ENCODE measurements at regions not wholly inside any gene's neighbourhood (a gene's known extent, or its start where the extent isn't known, plus 50 kb on each side); places are given as distances from the start of the nearest gene placed in this dataset.
"Not testable (repeated sequence)": the region's sequence is repeated elsewhere in the genome, so short reads cannot be mapped to it uniquely, and the experiment has no call there.

DNA sequence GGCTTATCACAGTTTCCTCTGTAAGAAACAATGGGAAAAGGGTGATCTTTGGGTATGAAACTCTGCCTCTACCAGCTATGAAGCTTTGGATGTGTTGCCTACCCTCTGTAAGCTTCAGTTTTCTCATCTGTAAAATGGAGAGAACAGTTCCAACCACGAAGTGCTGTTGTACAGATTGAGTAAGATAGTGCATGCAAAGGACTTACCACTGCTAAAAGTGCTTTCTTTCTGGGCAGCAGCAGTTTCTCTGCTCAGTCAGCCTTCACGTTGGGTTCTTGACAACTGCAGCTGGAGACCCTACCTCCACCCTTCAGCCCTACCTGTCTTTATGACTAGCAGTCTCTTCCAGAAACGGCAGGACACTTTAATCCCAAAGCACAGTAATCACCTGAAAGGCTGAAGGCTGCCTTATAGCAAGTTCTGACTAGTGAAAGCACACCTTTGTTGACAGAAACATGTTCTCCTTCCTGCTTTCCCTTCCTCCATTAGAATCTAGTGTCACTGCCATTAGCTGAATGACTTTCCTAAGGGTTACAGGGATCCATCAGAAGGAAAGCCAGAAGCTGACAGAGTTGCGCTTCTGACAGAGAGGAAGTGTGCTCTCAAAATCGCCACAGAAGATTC lies 91.4 kb downstream of the RPL27A start:
- no peaks in the 10 kb centered on the region for H3K27me3 ChIP-seq (ENCODE audit: insufficient read depth, low read length, poor library complexity)
- no peak overlapping the region for H2BK15ac ChIP-seq (replicated peaks; ENCODE audit: low read depth)
- no peaks in the 10 kb centered on the region for H3K36me3 ChIP-seq (ENCODE audit: control insufficient read depth, insufficient read depth, low read length)
- H2BK120ac ChIP-seq (ENCODE audit: low read depth, low read length) = no peak overlapping the region
- no peak overlapping the region for H3K4ac ChIP-seq (ENCODE audit: low read depth, low read length)
- H3K27ac ChIP-seq (ENCODE audit: low read depth, low read length) = no peak overlapping the region
- no CpG with 5 or more reads among the region's 5 CpGs for WGBS (ENCODE audit: extremely low coverage, insufficient coverage, low lambda C conversion rate)
- H3K79me2 ChIP-seq (ENCODE audit: control insufficient read depth, insufficient read depth, low read length) = no peaks in the 10 kb centered on the region
- no peak overlapping the region for H4K8ac ChIP-seq (ENCODE audit: low read depth, low read length)
- H2BK5ac ChIP-seq (ENCODE audit: low read length) = no peak overlapping the region
- H3K56ac ChIP-seq (ENCODE audit: low read length) = no peak overlapping the region
- no peak overlapping the region for H4K5ac ChIP-seq (ENCODE audit: low read length)
- no peak for DNase-seq
- no peak overlapping the region for H3K9ac ChIP-seq (ENCODE audit: low read length)
- no peaks in the 10 kb centered on the region for H3K4me1 ChIP-seq (ENCODE audit: control insufficient read depth, low read depth, low read length)
- no peak overlapping the region for H3K18ac ChIP-seq (ENCODE audit: low read length)
- H3K4me3 ChIP-seq (ENCODE audit: low read length) = no peak overlapping the region
- peaks cover 3% of the 10 kb centered on the region for H3K79me1 ChIP-seq (ENCODE audit: low read length)
- no peak overlapping the region for H3K4me2 ChIP-seq (ENCODE audit: low read length)
- H3K23ac ChIP-seq (ENCODE audit: low read length) = no peak overlapping the region
- no peak overlapping the region for H2AK5ac ChIP-seq (ENCODE audit: low read length)

DNA sequence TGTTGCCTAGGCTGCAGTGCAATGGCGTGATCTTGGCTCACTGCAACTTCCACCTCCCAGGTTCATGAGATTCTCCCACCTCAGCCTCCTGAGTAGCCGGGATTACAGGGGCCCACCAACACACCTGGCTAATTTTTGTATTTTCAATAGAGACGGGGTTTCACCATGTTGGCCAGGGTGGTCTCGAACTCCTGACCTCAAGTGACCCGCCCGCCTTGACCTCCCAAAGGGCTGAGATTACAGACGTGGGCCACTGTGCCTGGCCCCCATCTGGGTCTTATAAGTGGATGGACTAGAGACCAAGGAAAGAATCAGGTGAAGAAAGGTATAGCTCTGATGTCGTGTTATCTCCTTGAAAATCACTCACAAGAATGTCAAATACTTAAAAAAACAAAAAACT lies 92.3 kb downstream of the RPL27A start:
- not testable (repeated sequence) for H4K8ac ChIP-seq (ENCODE audit: low read depth, low read length); H3K18ac ChIP-seq (ENCODE audit: low read length); H3K56ac ChIP-seq (ENCODE audit: low read length); H3K79me1 ChIP-seq (ENCODE audit: low read length); H3K4me3 ChIP-seq (ENCODE audit: low read length); H3K9ac ChIP-seq (ENCODE audit: low read length); H2BK120ac ChIP-seq (ENCODE audit: low read depth, low read length); H2BK15ac ChIP-seq (replicated peaks; ENCODE audit: low read depth); DNase-seq; H3K36me3 ChIP-seq (ENCODE audit: control insufficient read depth, insufficient read depth, low read length); H2AK5ac ChIP-seq (ENCODE audit: low read length); H3K23ac ChIP-seq (ENCODE audit: low read length); H3K79me2 ChIP-seq (ENCODE audit: control insufficient read depth, insufficient read depth, low read length); H3K27ac ChIP-seq (ENCODE audit: low read depth, low read length); H2BK5ac ChIP-seq (ENCODE audit: low read length); H3K4me1 ChIP-seq (ENCODE audit: control insufficient read depth, low read depth, low read length); H3K27me3 ChIP-seq (ENCODE audit: insufficient read depth, low read length, poor library complexity); H3K4me2 ChIP-seq (ENCODE audit: low read length); H4K5ac ChIP-seq (ENCODE audit: low read length); H3K4ac ChIP-seq (ENCODE audit: low read depth, low read length)
- WGBS (ENCODE audit: extremely low coverage, insufficient coverage, low lambda C conversion rate) = no CpG with 5 or more reads among the region's 8 CpGs

DNA sequence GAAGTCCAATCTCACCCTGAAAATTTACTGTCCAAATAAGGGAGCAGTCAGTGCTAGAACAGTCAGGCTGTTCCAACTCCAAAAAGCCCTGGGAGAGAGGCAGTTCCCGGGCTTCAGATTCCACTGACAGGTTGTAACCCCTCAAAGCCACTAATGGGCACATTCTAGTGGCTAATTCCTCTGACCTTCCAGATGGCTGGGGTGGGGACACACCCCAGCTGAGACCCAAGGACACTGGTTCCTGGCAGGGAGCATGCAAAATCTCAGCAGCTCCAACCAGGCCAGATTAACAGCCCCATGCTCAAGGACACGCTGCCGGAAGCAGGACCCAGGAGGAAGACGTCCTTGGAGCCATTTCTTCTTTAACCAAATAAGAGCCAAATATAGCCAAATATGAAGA lies 92.7 kb downstream of the RPL27A start:
- no peak overlapping the region for H2BK5ac ChIP-seq (ENCODE audit: low read length)
- no peak overlapping the region for H4K5ac ChIP-seq (ENCODE audit: low read length)
- peaks cover 3% of the 10 kb centered on the region for H3K79me1 ChIP-seq (ENCODE audit: low read length)
- no peak overlapping the region for H3K18ac ChIP-seq (ENCODE audit: low read length)
- H2BK120ac ChIP-seq (ENCODE audit: low read depth, low read length) = no peak overlapping the region
- no peak for DNase-seq
- H3K4me2 ChIP-seq (ENCODE audit: low read length) = no peak overlapping the region
- no peaks in the 10 kb centered on the region for H3K27me3 ChIP-seq (ENCODE audit: insufficient read depth, low read length, poor library complexity)
- H3K4me1 ChIP-seq (ENCODE audit: control insufficient read depth, low read depth, low read length) = no peaks in the 10 kb centered on the region
- H3K79me2 ChIP-seq (ENCODE audit: control insufficient read depth, insufficient read depth, low read length) = no peaks in the 10 kb centered on the region
- H2BK15ac ChIP-seq (replicated peaks; ENCODE audit: low read depth) = no peak overlapping the region
- no peak overlapping the region for H4K8ac ChIP-seq (ENCODE audit: low read depth, low read length)
- no peak overlapping the region for H2AK5ac ChIP-seq (ENCODE audit: low read length)
- no peaks in the 10 kb centered on the region for H3K36me3 ChIP-seq (ENCODE audit: control insufficient read depth, insufficient read depth, low read length)
- WGBS (ENCODE audit: extremely low coverage, insufficient coverage, low lambda C conversion rate) = no CpG with 5 or more reads among the region's 4 CpGs
- H3K9ac ChIP-seq (ENCODE audit: low read length) = no peak overlapping the region
- H3K4me3 ChIP-seq (ENCODE audit: low read length) = no peak overlapping the region
- no peak overlapping the region for H3K23ac ChIP-seq (ENCODE audit: low read length)
- H3K4ac ChIP-seq (ENCODE audit: low read depth, low read length) = no peak overlapping the region
- H3K56ac ChIP-seq (ENCODE audit: low read length) = no peak overlapping the region
- H3K27ac ChIP-seq (ENCODE audit: low read depth, low read length) = no peak overlapping the region

DNA sequence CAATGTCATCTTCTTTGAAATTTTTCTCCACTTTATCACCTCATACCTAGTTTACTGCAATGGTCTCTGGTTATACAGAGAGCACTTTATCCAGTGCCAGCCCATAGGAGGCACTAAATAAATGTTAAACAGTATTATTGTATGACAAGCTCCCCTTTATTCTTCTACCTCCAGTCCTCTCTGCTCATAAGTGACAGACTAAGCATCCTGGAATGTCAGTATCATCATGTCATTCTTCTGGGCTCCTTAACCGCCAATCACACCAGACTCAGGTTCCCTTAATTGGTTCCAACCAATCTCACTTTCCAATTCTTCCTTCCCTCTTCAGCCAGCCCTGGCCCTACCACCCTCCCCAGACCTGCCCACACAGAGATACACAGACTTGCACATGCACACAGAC lies 93.1 kb downstream of the RPL27A start:
- no peak overlapping the region for H3K4ac ChIP-seq (ENCODE audit: low read depth, low read length)
- H4K8ac ChIP-seq (ENCODE audit: low read depth, low read length) = no peak overlapping the region
- no peak overlapping the region for H3K56ac ChIP-seq (ENCODE audit: low read length)
- no CpG with 5 or more reads among the region's 1 CpG for WGBS (ENCODE audit: extremely low coverage, insufficient coverage, low lambda C conversion rate)
- H4K5ac ChIP-seq (ENCODE audit: low read length) = no peak overlapping the region
- no peaks in the 10 kb centered on the region for H3K4me1 ChIP-seq (ENCODE audit: control insufficient read depth, low read depth, low read length)
- peaks cover 3% of the 10 kb centered on the region for H3K79me1 ChIP-seq (ENCODE audit: low read length)
- H3K36me3 ChIP-seq (ENCODE audit: control insufficient read depth, insufficient read depth, low read length) = no peaks in the 10 kb centered on the region
- H3K27ac ChIP-seq (ENCODE audit: low read depth, low read length) = no peak overlapping the region
- H3K27me3 ChIP-seq (ENCODE audit: insufficient read depth, low read length, poor library complexity) = no peaks in the 10 kb centered on the region
- H3K4me3 ChIP-seq (ENCODE audit: low read length) = no peak overlapping the region
- no peak overlapping the region for H3K4me2 ChIP-seq (ENCODE audit: low read length)
- no peak overlapping the region for H2BK15ac ChIP-seq (replicated peaks; ENCODE audit: low read depth)
- no peak overlapping the region for H3K18ac ChIP-seq (ENCODE audit: low read length)
- H3K23ac ChIP-seq (ENCODE audit: low read length) = no peak overlapping the region
- no peak overlapping the region for H2BK5ac ChIP-seq (ENCODE audit: low read length)
- no peak overlapping the region for H2BK120ac ChIP-seq (ENCODE audit: low read depth, low read length)
- no peak overlapping the region for H3K9ac ChIP-seq (ENCODE audit: low read length)
- H3K79me2 ChIP-seq (ENCODE audit: control insufficient read depth, insufficient read depth, low read length) = no peaks in the 10 kb centered on the region
- no peak for DNase-seq
- no peak overlapping the region for H2AK5ac ChIP-seq (ENCODE audit: low read length)

DNA sequence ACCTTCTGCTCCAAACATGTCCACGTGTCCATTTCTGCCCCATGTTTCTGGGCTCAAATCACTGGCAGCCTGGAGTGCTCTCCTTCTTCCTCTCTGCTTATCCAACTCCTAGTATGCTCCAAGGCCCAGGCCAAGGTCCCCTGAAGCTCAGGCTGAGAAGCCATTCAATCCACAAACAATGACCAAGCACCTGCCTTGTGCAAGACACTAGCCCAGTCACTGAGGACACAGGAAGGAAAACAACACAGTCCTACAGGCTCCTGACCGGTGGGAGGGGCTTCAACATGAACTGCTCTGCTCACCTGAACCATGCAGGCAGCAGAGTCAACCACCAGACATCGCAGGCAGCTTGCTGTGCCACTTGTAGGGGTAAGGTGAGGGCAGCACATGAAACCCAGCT lies 93.6 kb downstream of the RPL27A start:
- H2BK5ac ChIP-seq (ENCODE audit: low read length) = no peak overlapping the region
- no peak for DNase-seq
- no peak overlapping the region for H3K4me2 ChIP-seq (ENCODE audit: low read length)
- no peak overlapping the region for H4K8ac ChIP-seq (ENCODE audit: low read depth, low read length)
- no peak overlapping the region for H3K4ac ChIP-seq (ENCODE audit: low read depth, low read length)
- no peaks in the 10 kb centered on the region for H3K4me1 ChIP-seq (ENCODE audit: control insufficient read depth, low read depth, low read length)
- H3K4me3 ChIP-seq (ENCODE audit: low read length) = no peak overlapping the region
- H4K5ac ChIP-seq (ENCODE audit: low read length) = no peak overlapping the region
- no peak overlapping the region for H2AK5ac ChIP-seq (ENCODE audit: low read length)
- H3K23ac ChIP-seq (ENCODE audit: low read length) = no peak overlapping the region
- H3K79me2 ChIP-seq (ENCODE audit: control insufficient read depth, insufficient read depth, low read length) = no peaks in the 10 kb centered on the region
- no CpG with 5 or more reads among the region's 3 CpGs for WGBS (ENCODE audit: extremely low coverage, insufficient coverage, low lambda C conversion rate)
- peaks cover 3% of the 10 kb centered on the region for H3K79me1 ChIP-seq (ENCODE audit: low read length)
- H3K9ac ChIP-seq (ENCODE audit: low read length) = no peak overlapping the region
- H2BK120ac ChIP-seq (ENCODE audit: low read depth, low read length) = no peak overlapping the region
- H3K36me3 ChIP-seq (ENCODE audit: control insufficient read depth, insufficient read depth, low read length) = no peaks in the 10 kb centered on the region
- no peaks in the 10 kb centered on the region for H3K27me3 ChIP-seq (ENCODE audit: insufficient read depth, low read length, poor library complexity)
- H3K56ac ChIP-seq (ENCODE audit: low read length) = no peak overlapping the region
- no peak overlapping the region for H3K27ac ChIP-seq (ENCODE audit: low read depth, low read length)
- H2BK15ac ChIP-seq (replicated peaks; ENCODE audit: low read depth) = no peak overlapping the region
- no peak overlapping the region for H3K18ac ChIP-seq (ENCODE audit: low read length)
